ENCODE measurements at regions not wholly inside any gene's neighbourhood (a gene's known extent, or its start where the extent isn't known, plus 50 kb on each side); places are given as distances from the start of the nearest gene placed in this dataset.

- no peak for DNase-seq
- peaks cover 0 to 16% (median 3%) of the 10 kb centered on the region in 7 donors for H3K9me3 Mint-ChIP-seq
- no peak overlapping the region for H3K27ac Mint-ChIP-seq
- no peak overlapping the region for H2AFZ ChIP-seq (ENCODE audit: insufficient read depth, low read depth, low read length, poor library complexity, severe bottlenecking)
- no CpG with 5 or more reads among the region's 1 CpG for WGBS (ENCODE audit: insufficient coverage)
- no peaks in the 10 kb centered on the region for H3K4me1 Mint-ChIP-seq
- no peaks in the 10 kb centered on the region for H3K36me3 Mint-ChIP-seq
- H3K27me3 Mint-ChIP-seq (ENCODE audit: low read depth in 3 of 3): no peaks in the 10 kb centered on the region
- H3K27ac ChIP-seq (ENCODE audit: low read depth in 1 of 2, low read length in 2 of 2): no peak overlapping the region
- H3K36me3 ChIP-seq (replicated peaks in 1 of 2; ENCODE audit: control insufficient read depth in 1 of 2, insufficient read depth in 2 of 2, low read length in 2 of 2): no peaks in the 10 kb centered on the region
- no peaks in the 10 kb centered on the region for H3K27me3 ChIP-seq (ENCODE audit: control insufficient read depth in 2 of 2, insufficient read depth in 2 of 2, low read length in 2 of 2)
- H3K9ac ChIP-seq (ENCODE audit: insufficient read depth, low read length, poor library complexity, severe bottlenecking): no peak overlapping the region
- no peaks in the 10 kb centered on the region for H3K79me2 ChIP-seq (ENCODE audit: insufficient read depth, low read length)
- no peak for TF ChIP-seq CTCF (IDR thresholded peaks at IDR 0.05)
- H3K4me2 ChIP-seq (replicated peaks; ENCODE audit: extremely low read depth, low read length, poor library complexity, severe bottlenecking): no peak overlapping the region
- no peaks in the 10 kb centered on the region for H4K20me1 ChIP-seq (ENCODE audit: insufficient read depth, low read length)
- no peaks in the 10 kb centered on the region for H3K4me1 ChIP-seq (ENCODE audit: control insufficient read depth in 1 of 2, insufficient read depth in 2 of 2, low read length in 2 of 2)
- intact Hi-C loops (cut with micrococcal nuclease): no loop called here
- no peak overlapping the region for H3K4me3 Mint-ChIP-seq
- H3K9me3 ChIP-seq (replicated peaks in 1 of 2; ENCODE audit: control insufficient read depth in 1 of 2, insufficient read depth in 1 of 2, low read length in 2 of 2): peaks cover 4 to 5% of the 10 kb centered on the region in 2 donors
- H3K4me3 ChIP-seq (replicated peaks in 1 of 3; ENCODE audit: low read depth in 2 of 3, low read length in 3 of 3): no peak overlapping the region
Measured at GRCh38 chr11:39432929-39433328, 2026.5 kb downstream of the LRRC4C start.

- Mint-ChIP-seq H3K4me3 (no peak overlapping the region), H3K27ac (no peak overlapping the region), H3K27me3 (ENCODE audit: low read depth in 3 of 3) (no peaks in the 10 kb centered on the region), H3K9me3 (peaks cover 0 to 18% (median 2%) of the 10 kb centered on the region in 7 donors), H3K36me3 (no peaks in the 10 kb centered on the region), H3K4me1 (no peaks in the 10 kb centered on the region)
- no peak overlapping the region for H2AFZ ChIP-seq (ENCODE audit: insufficient read depth, low read depth, low read length, poor library complexity, severe bottlenecking)
- no peaks in the 10 kb centered on the region for H4K20me1 ChIP-seq (ENCODE audit: insufficient read depth, low read length)
- H3K9me3 ChIP-seq (replicated peaks in 1 of 2; ENCODE audit: control insufficient read depth in 1 of 2, insufficient read depth in 1 of 2, low read length in 2 of 2): peaks cover 2 to 4% of the 10 kb centered on the region in 2 donors
- H3K4me1 ChIP-seq (ENCODE audit: control insufficient read depth in 1 of 2, insufficient read depth in 2 of 2, low read length in 2 of 2): no peaks in the 10 kb centered on the region
- H3K36me3 ChIP-seq (replicated peaks in 1 of 2; ENCODE audit: control insufficient read depth in 1 of 2, insufficient read depth in 2 of 2, low read length in 2 of 2): no peaks in the 10 kb centered on the region
- DNase-seq: no peak
- intact Hi-C loops (cut with micrococcal nuclease): no loop called here
- H3K27me3 ChIP-seq (ENCODE audit: control insufficient read depth in 2 of 2, insufficient read depth in 2 of 2, low read length in 2 of 2): no peaks in the 10 kb centered on the region
- H3K4me2 ChIP-seq (replicated peaks; ENCODE audit: extremely low read depth, low read length, poor library complexity, severe bottlenecking): no peak overlapping the region
- no peak overlapping the region for H3K4me3 ChIP-seq (replicated peaks in 1 of 3; ENCODE audit: low read depth in 2 of 3, low read length in 3 of 3)
- no peaks in the 10 kb centered on the region for H3K79me2 ChIP-seq (ENCODE audit: insufficient read depth, low read length)
- no peak for TF ChIP-seq CTCF (IDR thresholded peaks at IDR 0.05)
- H3K27ac ChIP-seq (ENCODE audit: low read depth in 1 of 2, low read length in 2 of 2): no peak overlapping the region
- WGBS (ENCODE audit: insufficient coverage): no CpG with 5 or more reads among the region's 2 CpGs
- H3K9ac ChIP-seq (ENCODE audit: insufficient read depth, low read length, poor library complexity, severe bottlenecking): no peak overlapping the region
Measured at GRCh38 chr11:39425226-39425625, 2034.2 kb downstream of the LRRC4C start.
